NCI-H2196 treated with DMSO at 0.1 percent for 48 hours (cell line): ENCODE measurements at regions not wholly inside any gene's neighbourhood (a gene's known extent, or its start where the extent isn't known, plus 50 kb on each side); places are given as distances from the start of the nearest gene placed in this dataset.

ENCODE experiments used
- DNase-seq: peaks from one replicate; lab custom pipeline; 2025; ENCODE audit not compliant: unreplicated experiment; lab: John Stamatoyannopoulos, UW

DNA sequence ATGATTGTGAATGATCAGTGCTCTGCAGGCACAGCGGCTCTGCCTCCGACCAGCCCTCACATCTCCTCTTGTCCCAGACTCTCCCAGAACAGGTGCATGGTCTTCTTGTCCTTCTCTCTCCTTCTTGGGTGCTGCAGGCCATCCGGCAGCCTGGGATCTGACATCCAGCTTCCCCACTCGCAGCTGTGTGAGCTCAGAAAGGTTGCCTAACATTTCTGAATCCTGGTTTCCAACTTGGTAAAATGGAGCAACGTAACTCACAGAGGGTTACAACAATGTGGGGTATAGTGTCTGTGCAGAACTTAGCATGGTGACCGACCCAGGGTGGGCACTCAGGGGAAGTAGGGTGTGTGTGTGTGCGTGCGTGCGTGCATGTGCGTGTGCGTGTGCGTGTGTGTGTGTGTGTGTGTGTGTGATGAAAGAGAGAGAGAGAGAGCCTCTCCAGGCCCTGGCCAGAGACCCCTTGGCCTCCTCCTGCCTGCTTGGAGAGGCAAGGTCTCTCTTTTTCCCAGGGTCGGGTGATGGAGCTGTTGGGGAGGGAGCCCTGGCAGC lies 110.1 kb downstream of the SNX5 start:
- no peak for DNase-seq

DNA sequence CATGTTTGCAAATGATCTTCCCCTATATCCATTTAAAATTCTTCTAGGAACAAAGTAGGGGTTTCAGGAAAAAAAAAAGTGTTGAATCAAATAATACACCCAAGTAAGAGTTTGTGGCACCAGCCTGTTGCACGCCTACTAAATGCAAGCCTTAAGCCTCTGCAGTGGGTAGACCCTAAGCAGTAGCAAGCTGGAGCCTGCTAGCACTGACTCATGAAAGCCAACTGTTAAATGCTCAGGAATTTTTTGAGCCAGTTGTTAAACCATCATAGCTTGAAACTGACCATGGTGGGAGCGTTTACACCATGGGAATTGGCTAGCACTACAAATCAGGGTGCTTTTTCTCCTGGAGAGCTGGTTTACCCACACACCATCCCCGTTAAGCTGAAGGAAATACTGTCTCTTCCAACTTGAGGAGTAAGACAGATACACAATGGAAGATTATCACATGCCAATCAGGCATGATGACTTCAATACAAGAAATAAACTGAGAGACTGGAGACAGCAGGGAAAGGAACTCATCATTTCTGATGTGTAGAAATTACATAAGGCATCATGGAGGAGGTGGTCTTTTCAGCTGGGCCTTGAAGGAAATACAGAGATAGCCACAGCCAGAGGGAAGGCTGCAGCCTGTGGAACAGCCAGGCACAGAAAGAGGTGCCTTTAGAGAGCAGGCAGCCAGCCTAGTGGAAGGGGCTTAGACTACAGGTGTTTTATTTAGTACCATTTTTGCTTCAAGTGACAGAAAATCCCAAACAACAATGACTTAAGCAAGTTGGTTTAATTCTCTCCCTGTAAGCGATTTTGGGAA lies 110.8 kb downstream of the SNX5 start:
- DNase-seq: no peak

DNA sequence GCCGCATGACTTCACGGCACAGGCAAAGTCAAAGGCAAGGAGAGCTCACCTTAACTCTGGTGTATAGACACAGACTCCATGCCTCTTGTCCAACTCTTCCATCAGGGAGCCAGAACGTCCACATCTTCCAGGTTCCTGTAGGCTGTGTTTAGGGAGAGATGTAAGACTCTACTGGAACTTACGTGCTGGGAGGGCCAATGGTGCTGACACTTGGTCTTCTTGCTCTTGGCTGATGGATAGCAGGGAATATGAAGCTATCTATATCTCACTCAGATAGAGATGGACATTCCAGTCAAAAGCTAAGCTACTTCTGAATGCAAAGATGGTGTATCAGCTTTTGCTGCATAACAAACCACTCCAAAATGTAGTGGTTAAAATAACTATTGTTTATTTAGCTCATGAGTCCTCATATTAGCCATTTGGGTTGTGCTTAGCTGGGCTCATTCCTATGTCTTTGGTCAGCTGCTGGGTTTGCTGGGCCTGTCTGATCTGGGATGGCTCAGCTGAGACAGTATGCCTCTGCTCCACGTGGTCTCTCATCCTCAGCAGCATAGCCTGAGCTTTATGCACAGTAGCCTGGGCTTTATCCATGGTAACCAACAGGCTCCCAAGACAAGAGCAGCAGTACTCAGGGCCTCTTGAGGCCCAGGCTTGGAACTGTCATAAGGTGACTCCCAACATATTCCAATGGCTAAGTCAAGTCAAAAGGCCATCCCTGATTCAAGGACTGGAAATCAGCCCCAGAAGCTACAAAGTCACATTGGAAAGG lies 111.6 kb downstream of the SNX5 start:
- DNase-seq: no peak

DNA sequence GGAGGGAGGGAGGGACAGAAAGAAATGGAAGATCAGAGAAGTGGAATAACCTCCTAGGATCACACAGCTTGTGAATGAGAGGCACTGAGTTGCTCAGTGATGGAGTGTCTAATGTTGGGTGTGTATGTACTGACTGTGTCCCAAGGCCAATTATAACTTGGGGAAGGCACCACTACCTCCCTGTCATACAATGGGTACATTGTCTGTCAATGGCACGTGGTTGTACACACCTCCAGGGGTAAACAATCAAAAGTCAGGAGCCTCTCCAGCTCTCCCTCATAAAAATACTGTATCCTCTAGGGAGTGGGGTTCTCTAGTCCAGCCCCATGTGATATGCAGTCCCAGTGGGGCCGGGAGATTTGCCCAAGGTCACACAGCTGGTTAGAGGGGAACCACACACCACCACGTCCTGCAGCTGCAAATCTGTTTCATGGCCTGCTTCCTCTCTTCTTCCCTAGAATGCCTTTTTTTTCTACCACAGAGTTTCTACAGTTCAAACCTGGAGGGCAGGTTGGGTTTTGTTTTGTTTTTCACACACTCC lies 112.5 kb downstream of the SNX5 start:
- DNase-seq: no peak

DNA sequence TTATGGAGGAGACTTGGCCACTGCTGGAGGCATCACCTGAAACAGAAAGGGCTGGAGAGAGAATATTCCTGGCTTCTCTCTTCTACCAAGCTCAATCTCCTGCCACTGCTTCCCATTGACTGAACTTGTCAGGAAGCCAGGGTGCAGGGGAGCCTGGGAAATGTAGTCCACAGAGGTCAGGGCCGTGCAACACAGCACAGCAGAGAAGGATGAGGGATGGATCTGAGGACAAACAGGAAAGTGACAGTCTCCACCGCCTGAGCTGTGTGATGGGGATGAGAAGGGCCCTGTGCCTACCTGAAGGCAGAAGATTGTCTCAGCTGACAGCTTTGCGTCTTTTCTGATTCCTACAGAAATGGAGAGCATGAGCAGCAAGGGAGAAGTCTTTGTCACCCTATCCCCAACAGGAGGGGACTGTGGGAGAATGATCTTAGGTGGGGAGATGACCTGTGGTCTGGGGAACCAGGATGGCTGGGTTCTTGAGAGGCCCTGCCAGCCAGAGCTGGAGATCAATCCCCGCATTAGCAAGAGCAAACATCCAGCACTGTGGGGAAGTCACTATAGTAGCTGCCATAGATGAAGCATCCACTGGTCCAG lies 114.2 kb downstream of the SNX5 start:
- peak; percentile 25 for DNase-seq

DNA sequence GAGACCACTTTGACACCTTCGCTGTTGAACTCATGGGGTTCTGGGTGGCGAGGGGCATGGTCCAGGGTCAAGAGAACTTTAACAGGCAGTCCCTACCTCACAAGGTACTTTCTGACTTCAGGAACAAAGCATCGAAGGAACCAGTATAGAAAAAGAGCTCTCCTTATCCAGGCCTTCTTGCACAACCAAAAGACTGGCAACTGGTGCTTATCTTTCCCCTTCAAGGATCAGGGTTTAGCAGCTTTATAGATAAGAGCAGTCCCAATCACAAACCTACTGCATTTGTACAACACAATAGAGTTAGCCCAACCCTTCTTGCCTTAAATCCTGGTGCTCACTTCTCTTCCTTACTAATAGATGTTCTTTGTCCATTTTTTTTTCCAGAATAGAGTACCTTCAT lies 116.3 kb downstream of the SNX5 start:
- no peak for DNase-seq

DNA sequence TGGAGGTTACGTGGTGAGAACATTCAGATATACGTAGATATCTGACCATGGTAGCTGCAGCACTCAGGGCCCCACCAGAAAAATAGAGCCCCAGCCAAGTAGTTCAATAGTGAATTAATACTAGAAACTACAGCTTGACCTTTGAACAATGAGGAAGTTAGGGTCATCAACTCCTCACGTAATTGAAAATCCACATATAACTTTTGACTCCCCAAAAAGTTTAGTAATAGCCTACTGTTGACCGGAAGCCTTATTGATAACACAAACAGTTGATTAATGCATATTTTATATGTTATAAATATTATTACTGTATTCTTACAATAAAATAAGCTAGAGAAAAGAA lies 117.9 kb downstream of the SNX5 start:
- DNase-seq: no peak

DNA sequence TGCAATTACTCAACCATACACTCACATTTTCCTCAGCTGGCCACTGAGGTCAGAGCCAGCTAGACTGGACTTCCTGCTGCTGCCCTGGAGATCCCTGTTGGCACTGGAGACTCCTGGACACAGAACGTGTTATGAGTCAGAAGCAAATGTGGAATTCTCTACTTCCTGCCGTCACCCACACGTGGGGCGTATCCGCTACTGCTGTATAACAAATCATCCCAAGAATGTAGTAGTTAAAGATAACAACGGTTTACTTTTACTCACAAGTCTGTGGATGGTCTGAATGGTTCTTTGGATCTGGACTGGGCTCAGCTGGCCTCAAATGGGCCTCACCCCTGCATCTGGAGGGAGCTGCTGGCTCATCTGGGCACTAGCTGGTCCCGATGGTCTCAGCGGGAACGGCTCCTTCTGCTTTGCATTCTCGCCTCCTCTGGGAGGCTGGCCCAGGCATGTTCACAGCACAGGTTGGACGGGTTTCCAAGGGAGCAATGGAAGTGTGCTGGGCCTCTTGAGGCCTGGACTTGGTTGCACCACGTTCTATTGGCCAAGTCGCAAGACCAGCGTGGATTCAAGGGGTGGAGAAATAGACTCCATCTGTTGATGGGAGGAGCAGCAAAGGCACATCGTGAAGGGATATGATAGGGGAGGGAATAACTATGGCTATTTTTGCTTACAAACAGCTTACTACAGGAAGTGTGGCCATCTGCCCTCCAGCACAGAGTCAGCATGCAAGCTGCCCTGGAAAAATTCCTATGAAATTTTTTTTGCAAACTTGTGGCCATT lies 118.5 kb downstream of the SNX5 start:
- DNase-seq: no peak

DNA sequence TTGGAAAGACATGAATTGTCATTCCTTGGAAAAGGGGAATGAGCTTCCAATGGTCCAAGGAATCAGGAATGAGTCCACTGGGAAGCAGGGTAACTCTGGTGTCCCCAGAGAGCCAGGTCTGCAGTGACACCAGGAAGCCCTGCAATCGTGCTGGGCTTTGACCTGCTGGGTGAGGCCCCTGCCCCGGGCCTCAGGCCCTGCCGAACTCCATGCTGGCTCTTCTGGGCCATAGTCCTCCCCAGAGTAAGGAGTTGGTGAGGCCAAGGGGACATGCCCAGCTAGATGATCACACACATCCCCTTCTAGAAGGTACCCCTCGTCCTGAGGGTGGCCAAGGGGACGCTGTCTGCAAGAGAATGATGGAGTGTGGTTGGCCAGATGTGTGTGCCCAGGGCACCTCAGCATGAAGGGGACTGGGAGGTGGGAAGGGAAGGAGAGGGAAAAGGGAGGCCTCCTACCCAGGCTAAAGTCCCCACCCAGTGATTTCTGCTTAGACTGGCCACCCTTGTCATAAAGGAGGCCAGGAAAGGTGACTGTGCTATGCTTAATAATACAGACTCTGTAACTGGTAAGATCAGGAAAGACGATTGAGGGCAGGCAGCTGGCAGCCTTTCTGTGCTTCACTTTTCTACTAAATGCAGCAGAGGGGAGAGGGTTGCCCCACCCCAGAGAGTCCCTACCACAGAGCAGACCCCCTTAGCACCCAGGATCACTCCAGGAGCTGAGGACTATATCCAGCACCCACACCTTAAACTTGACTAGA lies 119.3 kb downstream of the SNX5 start:
- no peak for DNase-seq

DNA sequence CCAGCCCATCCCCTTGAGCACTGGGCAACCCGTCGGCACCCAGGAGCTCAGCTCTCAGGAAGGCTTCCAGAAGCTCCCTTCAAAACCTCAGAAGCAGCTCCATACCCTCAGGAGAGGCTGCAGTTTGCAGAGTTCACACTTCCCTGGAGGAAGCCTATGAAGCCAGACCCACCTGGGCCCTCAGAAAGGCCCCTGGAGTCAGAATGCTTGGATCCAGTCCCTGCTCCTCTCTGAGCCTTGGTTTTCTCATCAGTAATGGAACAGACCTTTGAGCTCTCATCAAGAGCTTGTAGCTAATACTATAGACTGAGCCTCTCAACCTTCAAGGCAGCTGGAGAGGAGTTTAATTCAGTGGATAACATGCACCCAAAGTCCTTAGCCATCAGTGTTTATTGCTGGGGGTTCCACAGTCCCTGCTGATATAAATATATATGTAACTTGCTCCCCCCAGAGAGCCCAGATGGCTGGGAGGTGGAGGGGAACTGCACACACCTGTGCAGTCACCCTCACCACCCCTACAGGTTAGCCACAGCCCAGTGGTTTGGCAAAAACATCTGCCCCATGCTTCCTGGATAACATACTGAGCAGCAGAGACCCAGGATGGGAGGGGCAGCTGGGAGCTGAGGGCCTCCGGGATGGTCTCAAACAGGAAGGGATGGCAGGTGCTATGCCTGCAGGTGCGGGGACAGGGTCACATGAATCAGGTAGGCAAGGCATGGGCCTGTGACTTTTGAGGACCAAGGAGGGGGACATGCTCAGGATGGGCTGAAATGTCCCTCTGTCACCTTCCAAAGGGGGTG lies 120.1 kb downstream of the SNX5 start:
- peak; percentile 16 for DNase-seq

DNA sequence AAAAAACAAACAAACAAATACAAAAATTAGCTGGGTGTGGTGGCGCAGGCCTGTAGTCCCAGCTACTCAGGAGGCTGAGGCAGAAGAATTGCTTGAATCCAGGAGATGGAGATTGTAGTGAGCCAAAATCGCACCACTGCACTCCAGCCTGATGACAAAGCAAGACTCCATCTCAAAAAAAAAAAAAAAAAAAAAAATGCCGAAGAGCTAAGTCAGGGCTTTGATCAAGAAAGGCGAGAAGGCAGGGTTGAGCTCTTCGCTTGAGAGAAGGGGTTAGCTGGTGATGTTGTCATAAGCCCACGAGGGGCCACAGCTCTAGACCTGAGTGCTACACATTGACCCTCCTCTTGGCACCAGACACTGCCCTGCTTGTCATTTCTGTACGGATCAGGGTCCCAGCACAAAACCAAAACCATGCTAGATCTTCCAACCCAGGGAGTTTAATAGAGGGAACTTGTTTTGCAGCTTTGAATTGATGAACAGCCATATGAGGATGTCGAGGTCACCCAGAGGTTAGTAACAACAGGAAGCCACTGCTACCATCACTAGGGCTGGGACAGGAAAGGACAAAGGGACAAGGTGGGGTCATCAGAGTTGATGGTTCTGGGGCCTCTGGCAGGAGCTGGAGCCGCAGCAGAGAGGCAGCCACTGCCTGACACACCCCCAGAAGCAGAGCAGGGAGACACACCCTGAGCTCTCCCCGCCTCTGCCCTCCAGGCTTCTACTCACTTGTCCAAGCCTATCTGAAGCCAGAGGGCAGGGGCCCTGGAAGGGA lies 122.7 kb downstream of the SNX5 start:
- DNase-seq: no peak

DNA sequence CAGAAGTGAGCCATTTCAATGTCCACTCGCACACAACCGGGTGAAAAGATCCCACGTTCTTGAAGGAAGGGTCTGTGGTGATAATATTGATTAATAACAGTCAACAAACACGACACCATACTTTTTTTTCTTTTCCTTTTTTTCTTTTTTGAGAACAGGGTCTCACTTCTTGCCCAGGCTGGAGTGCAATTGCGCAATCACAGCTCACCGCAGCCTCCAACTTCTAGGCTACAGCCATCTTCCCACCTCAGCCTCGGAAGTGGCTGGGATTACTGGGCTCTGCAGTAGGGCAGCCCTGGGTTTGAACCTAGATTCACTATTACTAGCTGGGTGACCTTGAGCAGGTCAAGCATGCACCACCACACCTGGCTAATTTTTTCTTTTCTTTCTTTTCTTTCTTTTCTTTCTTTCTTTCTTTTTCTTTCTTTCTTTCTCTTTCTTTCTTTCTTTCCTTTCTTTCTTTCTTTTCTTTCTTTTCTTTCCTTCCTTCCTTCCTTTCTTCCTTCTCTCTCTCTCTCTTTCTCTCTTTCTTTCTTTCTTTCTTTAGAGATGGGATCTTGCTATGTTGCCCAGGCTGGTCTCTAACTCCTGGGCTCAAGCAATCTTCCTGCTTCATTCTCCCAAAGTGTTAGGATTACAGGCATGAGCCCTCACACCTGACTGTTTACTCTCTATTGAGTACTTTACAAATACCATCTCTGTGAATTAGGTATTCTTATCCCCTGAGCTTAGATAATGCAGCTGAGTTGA lies 123.9 kb downstream of the SNX5 start:
- DNase-seq: no peak

DNA sequence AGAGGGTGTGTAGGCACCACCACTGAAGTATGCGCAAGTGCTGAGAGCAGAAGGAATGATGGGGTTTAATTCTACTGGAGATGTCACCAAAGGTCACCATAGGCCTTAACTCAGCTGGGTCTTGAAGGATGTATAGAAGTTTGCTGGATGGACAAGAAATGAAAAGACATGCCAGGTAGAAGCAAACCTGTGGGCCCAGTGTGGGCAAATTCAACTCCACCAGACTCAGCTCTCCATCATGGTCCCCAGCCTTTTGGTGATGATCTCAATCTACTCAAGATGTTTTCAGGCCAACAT lies 124.5 kb downstream of the SNX5 start:
- DNase-seq: no peak

DNA sequence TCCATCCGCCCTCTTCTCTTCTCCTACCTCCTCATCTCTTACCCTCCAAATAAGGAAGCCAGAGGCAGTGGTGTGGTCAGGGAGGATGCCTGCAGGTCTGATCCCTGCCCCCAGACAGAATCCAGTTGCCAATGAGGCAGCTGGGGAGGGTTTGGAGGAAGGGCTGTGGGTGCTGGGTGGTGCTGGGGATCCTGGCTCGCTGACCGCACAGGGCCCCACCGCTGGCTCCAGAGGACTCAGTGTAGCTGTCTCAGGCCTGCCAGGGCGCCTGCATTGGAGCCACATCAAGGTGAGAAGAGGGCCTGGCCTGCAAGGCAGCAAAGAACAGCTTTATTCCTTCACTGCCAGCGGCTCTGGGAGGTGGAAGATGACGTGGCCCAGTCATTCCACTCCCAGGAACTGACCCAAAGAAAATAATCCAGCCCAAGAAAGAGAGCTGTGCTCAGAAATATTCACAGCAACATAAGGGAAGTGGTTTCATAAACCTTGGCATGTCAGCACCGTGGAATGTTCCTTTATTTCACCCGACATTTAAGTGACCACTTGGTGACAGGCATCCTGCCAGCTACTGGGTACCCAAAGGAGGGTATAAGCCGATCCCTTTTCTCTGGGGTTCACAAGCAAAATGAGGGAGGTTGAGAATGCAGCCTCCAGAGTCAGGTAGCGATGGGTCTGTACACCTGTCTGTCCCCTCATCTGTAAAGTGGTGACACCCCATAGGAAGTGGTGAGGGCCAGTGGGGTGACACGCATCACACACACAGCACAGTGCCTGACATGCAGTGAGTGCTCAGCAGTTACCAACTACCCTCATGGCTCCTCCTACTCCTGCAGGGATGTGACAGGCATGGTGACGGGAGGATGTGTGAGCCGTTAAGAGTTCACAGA lies 125.1 kb downstream of the SNX5 start:
- no peak for DNase-seq

DNA sequence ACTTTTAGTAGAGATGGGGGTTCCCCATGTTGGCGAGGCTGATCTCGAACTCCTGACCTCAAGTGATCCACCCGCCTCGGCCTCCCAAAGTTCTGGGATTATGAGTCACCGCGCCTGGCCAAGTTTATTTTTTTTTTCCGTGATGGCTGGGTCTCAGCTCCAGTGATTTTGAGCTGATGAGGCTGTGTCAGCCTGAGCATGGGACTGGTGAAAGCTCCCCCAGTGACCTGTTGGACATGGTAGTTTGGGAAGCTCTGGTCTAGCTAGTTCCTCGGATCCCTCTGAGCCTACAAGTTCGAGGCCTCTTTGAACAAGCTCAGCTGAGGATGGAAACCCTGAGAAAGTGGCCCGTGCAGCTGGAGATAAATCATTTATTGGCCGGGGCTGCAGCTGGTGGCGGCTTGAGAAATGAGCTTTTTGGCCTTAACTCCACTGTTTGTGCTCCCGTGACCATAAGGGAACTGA lies 126.8 kb downstream of the SNX5 start:
- DNase-seq: no peak

DNA sequence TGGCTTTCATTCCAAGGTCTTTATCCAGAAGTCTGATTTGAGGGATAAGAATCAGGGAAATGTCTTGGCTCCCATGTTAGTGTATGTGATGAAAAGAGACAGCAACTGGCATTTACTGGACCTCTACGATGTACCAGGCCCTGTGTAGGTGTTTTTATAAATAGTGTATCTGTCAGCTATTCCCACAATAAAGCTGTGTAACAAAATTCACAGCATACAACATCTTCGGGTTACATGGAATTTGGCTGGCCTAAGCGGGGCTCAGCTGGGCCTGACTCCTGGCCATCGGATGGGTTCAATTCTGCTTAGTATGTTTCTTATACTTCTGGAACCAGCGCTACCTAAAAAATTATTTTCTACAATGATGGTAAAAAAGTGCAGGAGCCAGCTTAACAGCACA lies 128.2 kb downstream of the SNX5 start:
- no peak for DNase-seq

DNA sequence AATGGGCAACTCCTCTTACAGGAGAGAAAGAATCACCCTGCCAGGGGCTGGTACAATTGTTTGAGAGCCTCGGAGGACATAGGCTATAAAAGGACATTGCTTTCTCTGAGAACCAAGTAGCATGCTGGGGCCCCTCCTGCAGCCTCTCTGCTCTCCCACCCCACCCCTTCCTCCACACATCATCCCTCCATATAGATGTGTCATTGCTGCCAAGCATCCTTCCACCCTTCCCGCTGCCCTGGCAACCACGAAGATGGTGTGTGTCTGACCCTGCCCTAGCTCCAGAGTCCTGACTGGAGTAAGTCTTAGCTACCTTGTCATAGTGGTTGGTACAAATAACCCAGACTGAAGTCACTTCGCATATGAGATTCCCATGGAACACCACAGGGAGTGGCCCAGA lies 129.7 kb downstream of the SNX5 start:
- no peak for DNase-seq
